ENCODE measurements at regions not wholly inside any gene's neighbourhood (a gene's known extent, or its start where the extent isn't known, plus 50 kb on each side); places are given as distances from the start of the nearest gene placed in this dataset.

- no peak for DNase-seq (ENCODE audit: low read depth)
Observed at GRCh38 chr13:103973740-103974139, 907.5 kb upstream of the SLC10A2 start.

DNA sequence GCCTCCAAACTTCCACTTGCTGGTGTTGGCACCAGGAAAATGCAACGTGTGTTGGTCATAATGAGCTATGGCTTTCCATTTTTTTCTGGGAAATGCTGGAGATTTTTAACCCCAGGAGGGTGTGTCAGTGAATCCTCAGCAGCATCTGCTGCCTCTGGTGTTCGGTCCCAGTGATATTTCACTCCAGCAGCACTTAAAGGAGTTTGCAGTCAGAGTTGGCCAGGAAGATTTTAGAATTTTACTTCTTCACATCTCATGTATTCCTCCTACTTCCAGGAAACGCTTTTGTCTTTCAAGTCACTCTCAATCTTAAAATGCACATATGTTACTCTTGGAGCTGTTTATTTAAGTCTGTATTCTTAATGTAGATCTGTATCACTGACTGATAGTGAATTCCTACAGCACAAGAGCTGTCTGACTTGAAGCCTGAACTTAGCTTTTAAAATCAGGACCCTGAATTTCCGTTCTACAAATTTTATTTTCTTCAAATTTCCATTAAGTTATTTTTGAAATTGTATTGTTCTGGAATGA lies 903.4 kb upstream of the SLC10A2 start:
- no peak for DNase-seq (ENCODE audit: low read depth)

DNA sequence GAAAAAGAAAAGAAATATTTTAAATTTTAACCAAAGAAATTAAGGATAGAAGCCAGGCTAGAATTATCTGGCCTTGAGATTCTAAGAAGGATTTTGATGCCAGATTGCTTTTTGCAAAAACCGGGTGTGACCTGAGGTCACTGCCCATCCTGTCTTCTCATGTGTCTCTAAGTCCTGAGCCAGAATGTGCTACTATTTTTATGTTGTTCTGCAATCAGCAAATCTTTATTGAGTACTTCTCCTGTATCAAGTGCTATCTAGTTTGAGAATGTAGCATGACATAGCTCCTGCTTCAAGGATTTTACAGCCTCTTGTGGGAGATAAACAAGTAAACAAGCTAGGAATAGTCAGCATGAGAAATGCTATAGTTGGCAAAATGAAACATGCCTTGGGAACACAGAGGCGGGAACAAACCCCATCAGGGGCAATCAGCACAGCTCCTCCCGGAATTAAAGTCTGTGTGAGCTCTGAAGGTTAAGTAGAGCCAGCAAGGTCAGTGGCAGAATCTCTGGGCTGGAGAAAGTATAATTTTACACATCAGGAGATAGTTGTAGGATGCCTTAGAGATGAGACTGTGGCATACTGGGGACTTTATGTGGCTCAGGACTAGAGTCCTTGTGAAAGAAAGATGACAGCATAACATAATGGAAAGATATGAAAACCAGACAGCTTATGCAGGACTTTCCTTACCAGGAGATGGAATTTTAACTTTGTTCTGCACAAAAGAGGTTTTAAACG lies 899.5 kb upstream of the SLC10A2 start:
- DNase-seq (ENCODE audit: low read depth), result no peak

GRCh38 chr13:103961784-103962183 lies 895.6 kb upstream of the SLC10A2 start:
- no peak for DNase-seq (ENCODE audit: low read depth)

GRCh38 chr13:103961129-103961528 lies 894.9 kb upstream of the SLC10A2 start:
- DNase-seq (ENCODE audit: low read depth), result no peak

- no peak for DNase-seq (ENCODE audit: low read depth)
Observed at GRCh38 chr13:103960001-103960400, 893.8 kb upstream of the SLC10A2 start.

DNA sequence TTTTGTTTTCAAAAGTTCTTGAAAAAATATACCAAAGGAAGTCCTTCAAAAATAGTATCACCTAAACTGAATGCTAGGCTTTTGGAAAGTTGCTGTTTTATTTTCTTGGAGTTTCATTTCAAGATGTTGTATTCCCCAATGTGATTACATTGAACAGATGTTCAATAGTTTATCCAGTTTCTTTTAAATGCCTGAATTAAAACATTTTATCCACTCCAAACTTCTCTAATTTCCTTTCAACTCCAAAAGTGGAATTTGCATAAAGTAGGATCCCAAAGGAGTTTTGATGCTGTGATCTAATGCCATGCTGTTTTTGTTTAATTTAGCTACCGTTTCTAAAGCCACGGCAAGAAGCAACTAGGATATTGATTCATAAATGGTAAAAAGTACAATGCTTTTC lies 892.5 kb upstream of the SLC10A2 start:
- DNase-seq (ENCODE audit: low read depth), result no peak

- no peak for DNase-seq (ENCODE audit: low read depth)
Observed at GRCh38 chr13:103957939-103958338, 891.7 kb upstream of the SLC10A2 start.

- no peak for DNase-seq (ENCODE audit: low read depth)
Observed at GRCh38 chr13:103953859-103954258, 887.6 kb upstream of the SLC10A2 start.

- no peak for DNase-seq (ENCODE audit: low read depth)
Observed at GRCh38 chr13:103952183-103952582, 886.0 kb upstream of the SLC10A2 start.

DNA sequence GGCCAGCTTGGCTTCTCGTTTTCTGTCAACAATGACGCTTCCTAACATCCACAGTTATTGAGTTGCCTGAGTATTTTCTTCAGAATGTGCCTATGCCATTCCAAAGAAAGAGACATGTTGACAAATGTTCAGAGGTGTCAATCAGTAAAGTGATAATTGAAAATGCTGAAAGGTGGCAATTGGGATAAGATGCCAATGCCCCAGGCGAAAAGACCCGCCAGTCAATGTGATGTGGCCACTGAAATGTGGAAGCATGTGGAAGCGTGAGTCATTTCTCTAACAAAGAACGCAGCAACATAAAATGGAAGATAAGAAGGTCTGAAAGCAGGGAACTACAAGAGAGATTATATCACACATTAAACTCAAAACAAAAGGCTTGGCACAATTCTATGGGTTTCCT lies 882.2 kb upstream of the SLC10A2 start:
- no peak for DNase-seq (ENCODE audit: low read depth)

GRCh38 chr13:103945836-103946235 lies 879.6 kb upstream of the SLC10A2 start:
- DNase-seq (ENCODE audit: low read depth), result no peak

GRCh38 chr13:103941506-103942140 lies 875.4 kb upstream of the SLC10A2 start:
- no peak for DNase-seq (ENCODE audit: low read depth)

- no peak for DNase-seq (ENCODE audit: low read depth)
Observed at GRCh38 chr13:103935117-103935516, 868.9 kb upstream of the SLC10A2 start.

DNA sequence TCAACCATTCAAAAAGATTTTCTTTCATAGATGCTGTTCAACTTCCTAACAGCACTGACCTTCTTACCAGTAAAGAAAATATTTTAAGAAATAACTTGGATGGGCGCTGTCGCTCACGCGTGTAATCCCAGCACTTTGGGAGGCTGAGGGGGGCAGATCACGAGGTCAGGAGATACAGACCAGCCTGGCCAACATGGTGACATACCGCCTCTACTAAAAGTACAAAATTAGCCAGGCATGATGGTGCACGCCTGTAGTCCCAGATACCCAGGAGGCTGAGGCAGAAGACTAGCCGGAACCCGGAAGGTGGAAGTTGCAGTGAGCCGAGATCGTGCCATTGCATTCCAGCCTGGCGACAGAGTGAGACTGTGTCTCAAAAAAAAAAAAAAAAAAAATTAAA lies 865.7 kb upstream of the SLC10A2 start:
- DNase-seq (ENCODE audit: low read depth), result no peak

DNA sequence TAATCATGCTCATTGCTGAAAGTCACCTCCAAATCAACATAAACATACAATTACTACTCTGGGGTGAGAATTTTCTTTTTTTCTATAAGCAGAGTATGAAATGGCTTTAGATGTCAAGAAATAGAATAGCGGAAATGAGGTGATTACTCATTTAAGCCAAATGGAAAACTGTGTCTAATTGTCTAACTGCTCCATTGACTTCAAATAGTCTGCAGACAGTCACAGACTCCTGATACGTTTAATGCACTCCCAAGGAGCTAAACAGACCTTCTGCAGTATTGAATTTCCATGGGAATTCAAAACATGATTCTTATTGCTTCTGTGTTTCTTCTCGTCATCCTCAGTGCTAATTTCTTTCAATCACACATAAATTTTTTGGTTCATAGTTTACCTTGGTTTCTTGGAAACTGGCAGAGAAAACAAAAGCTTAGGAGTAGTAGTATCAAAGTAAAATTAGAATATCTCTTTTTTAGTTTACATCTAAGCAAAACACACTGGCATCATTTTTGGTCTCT lies 865.2 kb upstream of the SLC10A2 start:
- no peak for DNase-seq (ENCODE audit: low read depth)

GRCh38 chr13:103926118-103926517 lies 859.9 kb upstream of the SLC10A2 start:
- no peak for DNase-seq (ENCODE audit: low read depth)

DNA sequence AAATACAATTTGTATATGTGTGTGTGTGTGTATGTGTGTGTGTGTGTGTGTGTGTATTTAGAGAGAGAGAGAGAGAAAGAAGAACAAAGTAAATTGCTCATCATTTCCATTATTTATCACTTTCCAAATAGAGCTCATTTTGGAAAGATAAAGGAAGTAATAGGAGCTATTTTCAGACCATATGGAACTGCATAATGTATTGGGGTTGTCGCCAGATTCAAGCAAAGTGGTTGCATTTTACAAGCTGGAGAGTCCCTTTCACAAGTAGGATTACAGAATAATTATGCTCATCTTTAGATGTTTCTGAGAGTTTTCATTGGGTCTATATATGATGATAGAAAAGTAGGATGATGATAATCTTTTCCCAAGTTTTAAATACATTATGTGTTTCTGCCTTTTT lies 842.7 kb upstream of the SLC10A2 start:
- DNase-seq (ENCODE audit: low read depth), result no peak

- no peak for DNase-seq (ENCODE audit: low read depth)
Observed at GRCh38 chr13:103908274-103908673, 842.1 kb upstream of the SLC10A2 start.

- DNase-seq (ENCODE audit: low read depth), result no peak
Observed at GRCh38 chr13:103903790-103904189, 837.6 kb upstream of the SLC10A2 start.

- DNase-seq (ENCODE audit: low read depth), result no peak
Observed at GRCh38 chr13:103898481-103898880, 832.3 kb upstream of the SLC10A2 start.

DNA sequence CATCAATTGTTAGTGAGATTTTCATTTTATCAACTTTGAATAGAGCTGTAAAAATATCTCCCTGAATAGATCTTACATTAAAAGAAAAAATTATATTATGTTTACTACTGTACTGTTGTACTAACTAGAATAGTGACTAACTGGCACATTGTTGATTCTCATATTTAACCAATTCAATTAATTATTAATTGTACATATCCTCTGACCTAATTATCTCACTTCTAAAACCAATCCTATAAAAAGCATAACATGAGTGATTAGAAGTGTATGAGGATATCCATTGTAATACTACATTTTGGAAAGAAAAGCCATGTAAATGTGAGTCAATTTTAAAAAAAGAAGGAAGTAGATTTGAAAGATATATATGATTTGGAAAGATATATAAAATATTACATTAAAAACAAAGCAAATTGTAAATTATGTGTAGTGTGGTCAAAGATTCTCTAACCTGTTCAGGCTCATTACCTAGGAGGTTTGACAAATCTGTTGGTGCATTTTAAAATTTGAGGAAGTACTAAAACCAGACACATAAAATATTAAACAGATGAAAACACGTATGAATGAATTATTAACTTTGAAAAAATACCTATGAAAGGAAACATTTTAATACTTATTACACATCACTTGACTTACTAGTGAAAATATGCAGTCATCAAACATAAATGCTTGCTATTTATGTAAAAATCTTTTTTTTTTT lies 829.8 kb upstream of the SLC10A2 start:
- no peak for DNase-seq (ENCODE audit: low read depth)

GRCh38 chr13:103894626-103895025 lies 828.4 kb upstream of the SLC10A2 start:
- DNase-seq (ENCODE audit: low read depth), result no peak
